Erythroblast (primary cell): ENCODE measurements at regions not wholly inside any gene's neighbourhood (a gene's known extent, or its start where the extent isn't known, plus 50 kb on each side); places are given as distances from the start of the nearest gene placed in this dataset.
"Not testable (repeated sequence)": the region's sequence is repeated elsewhere in the genome, so short reads cannot be mapped to it uniquely, and the experiment has no call there.

Experiments used
- DNase-seq, 2 experiments: peaks; one replicate each; lab custom pipeline; 2025; lab: John Stamatoyannopoulos, UW
- GATA1 ChIP-seq: IDR thresholded peaks from 2 replicates; pipeline ENCODE4 v1.6.1; 2011; ENCODE audit warnings: low read depth, mild to moderate bottlenecking, control low read depth, low read length, moderate library complexity
- POLR2A ChIP-seq: IDR thresholded peaks from 2 replicates; pipeline ENCODE4 v1.6.1; 2011; ENCODE audit warnings: mild to moderate bottlenecking, low read length

- DNase-seq, result not testable (repeated sequence)
Observed at GRCh38 chr21:32823296-32823695, 51.7 kb upstream of the PAXBP1 start.

DNA sequence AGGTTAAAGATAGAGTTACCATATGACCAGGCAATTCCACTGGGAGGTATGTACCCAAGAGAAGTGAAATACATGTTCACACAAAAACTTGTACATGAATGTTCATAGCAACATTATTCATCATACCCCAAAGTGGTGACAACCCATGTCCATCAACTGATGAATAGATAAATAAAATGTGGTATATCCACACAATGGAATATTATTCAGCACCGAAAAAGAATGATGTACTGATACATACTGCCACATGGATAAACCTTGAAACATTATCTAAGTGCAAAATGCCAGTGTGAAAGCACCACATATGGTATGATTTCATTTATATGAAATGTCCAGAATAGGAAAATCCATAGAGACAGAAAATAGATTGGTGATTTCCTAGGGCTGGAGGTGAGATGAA lies 53.4 kb upstream of the PAXBP1 start:
- no peak for DNase-seq
- TF ChIP-seq POLR2A (no peak), GATA1 (no peak)

DNA sequence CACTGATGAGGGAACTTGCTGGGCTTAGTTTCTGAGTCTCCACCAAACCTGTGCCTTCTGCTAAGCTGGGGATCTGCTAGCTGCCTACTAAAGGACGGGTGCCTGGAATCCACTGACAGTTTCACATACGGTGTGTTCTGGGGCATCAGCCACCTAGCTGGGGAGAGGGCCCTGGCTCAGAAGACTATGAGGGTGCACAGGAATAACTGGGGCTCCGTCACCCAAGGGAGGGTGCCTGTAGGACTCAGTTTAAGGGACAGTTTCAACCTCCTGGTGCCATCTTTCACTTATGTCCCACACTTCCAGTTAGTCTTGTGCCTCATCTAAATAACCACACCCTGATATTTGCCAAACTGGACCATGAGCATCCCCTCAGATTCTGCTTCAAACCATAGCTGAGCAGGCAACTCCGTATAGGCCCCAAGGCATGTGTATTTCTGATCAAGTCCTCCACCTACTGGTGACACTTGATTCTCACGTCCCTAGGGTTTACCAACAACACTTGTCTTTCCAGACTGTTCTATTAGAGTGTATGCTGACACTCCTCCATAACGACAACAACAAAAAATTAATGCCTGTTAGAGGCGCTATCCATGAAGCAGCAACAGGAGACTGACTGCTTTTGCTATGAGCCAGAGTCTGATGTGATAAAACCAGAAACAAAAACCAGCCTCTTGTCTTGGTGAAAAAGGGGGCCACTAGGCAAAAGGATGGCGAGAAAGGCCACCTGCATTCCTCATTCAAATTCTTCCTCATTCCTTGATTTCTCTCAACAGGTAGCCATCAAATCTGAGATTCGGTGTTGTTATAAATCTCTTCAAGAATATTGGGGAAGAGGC lies 55.0 kb upstream of the PAXBP1 start:
- TF ChIP-seq GATA1 (no peak), POLR2A (no peak)
- DNase-seq, result peak; percentile 58 to 68

DNA sequence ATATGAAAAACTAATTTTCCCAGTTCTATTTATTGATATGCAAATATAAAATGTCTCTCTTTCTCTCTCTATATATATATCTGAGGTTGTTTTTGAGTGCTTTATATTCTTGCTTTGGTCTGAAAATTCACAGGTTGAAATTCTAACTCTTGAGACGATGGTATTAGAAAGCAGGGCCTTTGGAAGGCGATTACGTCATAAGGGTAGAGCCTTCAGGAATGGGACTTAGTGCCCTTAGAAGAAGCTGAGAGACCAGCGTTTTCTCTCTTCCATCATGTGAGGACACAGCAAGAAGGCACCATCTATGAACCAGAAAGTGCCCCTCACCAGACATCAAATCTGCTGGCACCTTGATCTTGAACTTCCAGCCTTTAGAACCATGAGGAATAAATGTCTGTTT lies 57.4 kb upstream of the PAXBP1 start:
- DNase-seq, result no peak
- TF ChIP-seq GATA1 (no peak), POLR2A (no peak)

DNA sequence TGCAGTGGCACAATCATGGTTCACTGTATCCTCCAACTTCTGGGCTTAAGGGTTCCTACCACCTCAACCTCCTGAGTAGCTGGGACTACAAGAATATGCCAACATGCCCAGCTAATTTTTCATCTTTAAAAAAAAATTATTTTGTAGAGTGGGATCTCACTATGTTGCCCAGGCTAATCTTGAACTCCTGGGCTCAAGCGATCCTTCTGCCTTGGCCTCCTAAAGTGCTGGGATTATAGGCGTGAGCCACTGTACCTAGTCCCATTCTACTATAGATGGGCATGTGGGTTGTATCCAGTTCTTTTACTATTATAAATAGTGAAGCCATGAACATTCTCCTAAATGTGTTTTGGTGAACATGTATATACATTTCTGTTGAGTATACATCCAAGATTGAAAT lies 57.9 kb upstream of the PAXBP1 start:
- TF ChIP-seq POLR2A, result no peak
- no peak for TF ChIP-seq GATA1
- DNase-seq, result no peak

DNA sequence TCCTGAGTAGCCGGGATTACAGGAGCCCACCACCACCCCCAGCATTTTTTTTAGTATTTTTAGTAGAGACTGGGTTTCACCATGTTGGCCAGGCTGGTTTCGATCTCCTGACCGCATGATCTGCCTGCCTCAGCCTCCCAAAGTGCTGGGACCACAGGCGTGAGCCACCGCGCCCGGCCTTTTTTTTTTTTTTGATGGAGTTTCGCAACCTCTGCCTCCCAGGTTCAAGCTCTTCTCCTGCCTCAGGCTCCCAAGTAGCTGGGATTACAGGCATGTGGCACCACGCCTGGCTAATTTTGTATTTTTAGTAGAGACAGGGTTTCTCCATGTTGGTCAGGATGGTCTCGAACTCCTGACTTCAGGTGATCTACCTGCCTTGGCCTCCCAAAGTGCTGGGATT lies 60.2 kb upstream of the PAXBP1 start:
- not testable (repeated sequence) for DNase-seq

DNA sequence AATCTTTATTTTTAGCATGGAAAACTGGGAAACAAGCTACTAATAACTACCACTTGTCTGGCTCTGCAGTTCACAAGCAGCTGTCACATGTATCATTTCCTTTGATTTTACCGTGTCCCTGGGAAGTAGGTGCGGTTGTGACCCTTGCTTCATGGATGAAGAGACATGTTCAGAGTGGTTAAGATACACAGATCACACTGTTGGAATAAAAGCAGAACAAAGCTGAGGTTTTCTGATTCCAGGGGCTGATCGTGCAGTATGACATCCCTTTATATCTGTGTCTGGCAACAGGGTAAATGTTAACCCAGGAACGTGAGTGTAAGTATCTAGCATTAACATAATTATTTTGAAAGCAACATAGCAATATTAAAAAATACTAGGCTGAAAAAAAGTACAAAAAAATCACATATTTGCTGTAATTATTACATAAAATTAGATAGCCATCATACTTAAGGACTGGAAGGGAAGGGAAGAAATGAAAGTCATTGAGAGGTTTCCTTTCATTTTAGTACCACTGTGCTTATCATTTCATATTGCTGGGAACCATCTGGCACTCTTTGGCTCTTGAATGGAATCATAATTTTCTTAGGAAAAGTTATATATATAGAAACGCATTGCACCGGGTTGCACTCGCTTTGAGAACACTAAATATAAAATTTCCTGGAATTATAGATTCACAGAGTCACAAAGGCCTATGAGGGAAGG lies 62.8 kb upstream of the PAXBP1 start:
- no peak for TF ChIP-seq POLR2A
- no peak for TF ChIP-seq GATA1
- DNase-seq, result no peak

DNA sequence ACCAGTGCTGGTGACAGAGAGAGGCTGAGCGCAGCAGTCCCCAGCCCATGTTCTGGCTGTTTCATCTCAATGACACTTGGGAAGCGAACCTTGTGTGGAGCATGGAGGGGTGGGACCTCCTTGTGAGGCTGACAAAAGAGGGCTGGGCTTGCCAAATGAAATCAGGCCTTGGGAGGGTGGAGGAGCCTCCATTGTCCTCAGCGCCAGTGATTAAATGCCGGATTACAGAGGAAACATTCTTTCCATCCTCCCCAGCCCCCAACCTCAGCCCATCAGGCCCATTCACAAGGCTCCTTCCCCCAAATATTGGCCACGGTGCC lies 63.3 kb upstream of the PAXBP1 start:
- DNase-seq, result no peak
- no peak for TF ChIP-seq POLR2A
- no peak for TF ChIP-seq GATA1

DNA sequence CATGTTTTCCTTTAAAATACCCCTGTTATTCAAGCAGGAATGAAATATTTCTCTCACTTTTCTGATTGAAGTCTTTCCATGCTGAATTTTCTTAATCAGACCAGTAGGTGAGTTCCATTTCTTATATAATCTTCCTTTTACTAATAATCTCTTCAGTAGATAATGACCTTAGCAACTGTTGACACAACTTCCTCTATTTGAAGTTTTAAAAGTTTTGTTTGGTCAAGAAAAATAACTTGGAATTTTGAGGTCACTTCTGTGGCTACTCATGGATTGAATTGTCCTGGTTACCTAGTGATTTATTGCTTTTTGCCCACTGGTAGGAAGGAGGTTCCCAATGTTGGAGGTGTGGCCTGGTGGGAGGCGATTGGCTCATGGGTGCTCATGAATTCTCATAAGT lies 70.6 kb upstream of the PAXBP1 start:
- TF ChIP-seq POLR2A (no peak), GATA1 (no peak)
- DNase-seq, result no peak

- TF ChIP-seq POLR2A (no peak), GATA1 (no peak)
Observed at GRCh38 chr21:32843561-32843960, 72.0 kb upstream of the PAXBP1 start.

GRCh38 chr21:32844076-32844475 lies 72.5 kb upstream of the PAXBP1 start:
- no peak for TF ChIP-seq GATA1
- TF ChIP-seq POLR2A, result no peak
- no peak for DNase-seq

More at GRCh38 chr21:32843561-32843960, 72.0 kb upstream of the PAXBP1 start:
- no peak for DNase-seq

DNA sequence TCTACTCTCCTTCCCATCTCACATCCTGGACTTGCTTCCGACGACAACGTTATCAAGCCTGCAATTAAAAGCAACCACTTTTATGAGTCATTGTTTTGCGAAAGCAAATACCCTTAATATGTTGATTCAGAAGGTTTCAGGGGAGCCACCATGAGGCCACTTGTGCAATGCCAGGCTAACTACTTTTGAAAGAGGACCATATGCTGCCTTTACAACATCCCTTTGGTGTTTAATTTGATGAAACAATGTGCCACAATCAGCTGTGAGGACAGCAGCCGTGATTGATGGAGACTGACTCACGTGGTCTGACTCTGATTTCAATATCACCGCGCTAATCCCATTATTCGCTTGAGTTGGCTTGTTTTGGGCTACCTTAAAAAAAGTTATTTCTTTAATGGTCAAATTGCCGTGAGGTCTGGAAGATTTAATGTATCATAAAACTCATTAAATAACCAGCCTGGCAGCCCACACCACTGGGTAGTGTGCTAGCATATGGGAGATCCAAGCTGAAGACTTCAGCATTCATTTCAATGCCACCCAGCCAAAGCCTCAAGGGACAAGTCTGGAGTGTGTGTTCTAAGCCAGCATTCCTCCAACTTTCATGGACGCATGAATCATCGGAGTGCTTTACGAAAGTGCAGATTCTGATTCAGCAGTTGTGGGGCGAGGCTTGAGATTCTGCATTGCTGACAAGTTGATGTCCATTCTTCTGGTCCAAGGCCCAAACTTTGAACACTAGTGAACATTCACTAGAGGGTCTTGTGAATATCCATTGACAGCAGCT lies 73.3 kb upstream of the PAXBP1 start:
- TF ChIP-seq GATA1, result no peak
- no peak for TF ChIP-seq POLR2A
- DNase-seq, result no peak

GRCh38 chr21:32858628-32859027 lies 87.1 kb upstream of the PAXBP1 start:
- TF ChIP-seq POLR2A, result no peak
- no peak for TF ChIP-seq GATA1
- no peak for DNase-seq

DNA sequence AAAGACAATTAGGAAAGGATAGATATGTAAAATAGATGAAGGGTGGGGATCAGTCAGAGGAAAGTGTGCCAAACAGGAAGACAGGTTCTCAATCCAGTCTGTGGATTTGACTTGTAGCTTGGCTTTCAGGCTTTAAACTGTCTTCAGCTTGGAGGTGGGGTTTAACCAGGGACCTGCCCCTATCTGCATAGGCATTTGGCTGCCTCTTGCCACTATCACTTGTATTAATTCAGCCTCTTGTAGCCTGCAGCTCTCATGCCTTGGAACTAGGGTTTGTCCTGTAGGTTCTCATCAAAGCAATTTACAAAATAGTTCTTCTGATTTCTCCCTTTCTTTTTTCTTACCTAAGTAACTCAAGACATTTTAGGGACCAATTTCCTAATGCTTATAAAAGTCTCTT lies 88.8 kb upstream of the PAXBP1 start:
- DNase-seq, result no peak
- TF ChIP-seq GATA1 (no peak), POLR2A (no peak)
